ENCODE measurements at regions not wholly inside any gene's neighbourhood (a gene's known extent, or its start where the extent isn't known, plus 50 kb on each side); places are given as distances from the start of the nearest gene placed in this dataset.
"Not testable (repeated sequence)": the region's sequence is repeated elsewhere in the genome, so short reads cannot be mapped to it uniquely, and the experiment has no call there.

- no peak for DNase-seq
Measured at GRCh38 chr5:28710360-28710759, 1672.0 kb upstream of the CDH9 start.

GRCh38 chr5:28708472-28708871 lies 1670.1 kb upstream of the CDH9 start:
- no peak for DNase-seq

- DNase-seq, result no peak
Measured at GRCh38 chr5:28707706-28708105, 1669.3 kb upstream of the CDH9 start.

GRCh38 chr5:28703651-28704260 lies 1665.4 kb upstream of the CDH9 start:
- DNase-seq, result no peak

- no peak for DNase-seq
Measured at GRCh38 chr5:28691526-28691925, 1653.1 kb upstream of the CDH9 start.

- no peak for DNase-seq
Measured at GRCh38 chr5:28685794-28686193, 1647.4 kb upstream of the CDH9 start.

GRCh38 chr5:28678899-28679298 lies 1640.5 kb upstream of the CDH9 start:
- no peak for DNase-seq

- no peak for DNase-seq
Measured at GRCh38 chr5:28666110-28666509, 1627.7 kb upstream of the CDH9 start.

GRCh38 chr5:28648108-28648507 lies 1609.7 kb upstream of the CDH9 start:
- DNase-seq, result no peak

GRCh38 chr5:28632607-28633006 lies 1594.2 kb upstream of the CDH9 start:
- no peak for DNase-seq

- DNase-seq, result no peak
Measured at GRCh38 chr5:28603869-28604268, 1565.5 kb upstream of the CDH9 start.

GRCh38 chr5:28602429-28602828 lies 1564.0 kb upstream of the CDH9 start:
- no peak for DNase-seq

- not testable (repeated sequence) for DNase-seq
Measured at GRCh38 chr5:28596707-28597106, 1558.3 kb upstream of the CDH9 start.

- DNase-seq, result no peak
Measured at GRCh38 chr5:28580616-28581015, 1542.2 kb upstream of the CDH9 start.

- DNase-seq, result no peak
Measured at GRCh38 chr5:28576022-28576421, 1537.6 kb upstream of the CDH9 start.

GRCh38 chr5:28575368-28575767 lies 1537.0 kb upstream of the CDH9 start:
- no peak for DNase-seq

GRCh38 chr5:28574606-28575005 lies 1536.2 kb upstream of the CDH9 start:
- DNase-seq, result no peak

- DNase-seq, result no peak
Measured at GRCh38 chr5:28567048-28567447, 1528.7 kb upstream of the CDH9 start.

GRCh38 chr5:28561522-28561921 lies 1523.1 kb upstream of the CDH9 start:
- DNase-seq, result no peak

- DNase-seq, result no peak
Measured at GRCh38 chr5:28558196-28558595, 1519.8 kb upstream of the CDH9 start.

GRCh38 chr5:28557114-28557513 lies 1518.7 kb upstream of the CDH9 start:
- no peak for DNase-seq

GRCh38 chr5:28549588-28549987 lies 1511.2 kb upstream of the CDH9 start:
- DNase-seq, result no peak

- DNase-seq, result no peak
Measured at GRCh38 chr5:28548856-28549255, 1510.5 kb upstream of the CDH9 start.

GRCh38 chr5:28544501-28544900 lies 1506.1 kb upstream of the CDH9 start:
- DNase-seq, result no peak

- no peak for DNase-seq
Measured at GRCh38 chr5:28543473-28544098, 1505.2 kb upstream of the CDH9 start.
